HG02798 (cell line): ENCODE measurements at regions not wholly inside any gene's neighbourhood (a gene's known extent, or its start where the extent isn't known, plus 50 kb on each side); places are given as distances from the start of the nearest gene placed in this dataset.
"Not testable (repeated sequence)": the region's sequence is repeated elsewhere in the genome, so short reads cannot be mapped to it uniquely, and the experiment has no call there.

Experiments
- ATAC-seq: cut with Tn5 transposase; IDR thresholded peaks from one replicate; pipeline ENCODE4 v1.9.1; 2021; ENCODE audit warnings: mild to moderate bottlenecking; ENCODE audit not compliant: unreplicated experiment, poor library complexity

DNA sequence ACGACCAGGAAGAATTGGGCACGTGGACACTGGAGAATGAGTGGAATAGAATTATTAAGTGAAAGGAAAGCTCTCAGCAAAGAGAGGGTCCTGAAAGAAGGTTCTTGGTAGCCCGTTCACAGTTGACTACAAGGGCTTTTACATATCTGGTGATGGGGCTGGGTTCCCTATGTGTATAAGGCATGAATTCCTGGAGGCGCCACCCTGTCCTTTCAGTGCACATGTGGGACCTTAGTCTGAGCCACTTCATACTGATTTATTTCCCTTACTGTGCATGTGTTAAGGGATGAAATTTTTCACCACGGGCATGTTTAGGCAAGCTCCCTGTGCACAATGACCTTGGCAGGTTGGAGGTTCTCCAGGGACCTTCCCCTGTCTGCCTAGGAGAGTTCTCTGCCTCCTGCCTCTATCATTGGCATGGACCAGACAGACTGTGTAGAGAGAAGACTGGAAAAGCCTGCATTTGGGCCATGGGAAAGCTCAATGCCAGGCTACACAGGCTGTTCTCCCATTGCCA, 145.9 kb upstream of the ITGB1 start:
- ATAC-seq: no peak

DNA sequence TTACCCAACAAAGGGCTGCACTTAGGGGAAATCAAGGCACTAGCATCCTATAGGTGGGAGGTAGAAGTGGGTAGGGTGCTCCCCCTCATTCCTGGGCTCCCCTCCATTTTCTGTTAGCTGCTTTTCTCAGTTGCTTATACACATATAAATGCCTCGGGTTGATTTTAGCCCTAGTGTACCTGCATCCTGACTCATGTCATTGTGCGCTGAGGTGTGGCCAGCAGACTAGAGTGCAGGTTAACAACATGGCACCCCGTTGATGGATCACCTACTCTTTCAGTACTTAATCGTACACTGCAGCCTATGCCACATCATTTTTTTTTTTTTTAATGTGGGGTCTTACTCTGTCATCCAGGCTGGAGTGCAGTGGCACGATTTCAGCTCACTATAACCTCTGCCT, 144.0 kb upstream of the ITGB1 start:
- ATAC-seq: no peak

DNA sequence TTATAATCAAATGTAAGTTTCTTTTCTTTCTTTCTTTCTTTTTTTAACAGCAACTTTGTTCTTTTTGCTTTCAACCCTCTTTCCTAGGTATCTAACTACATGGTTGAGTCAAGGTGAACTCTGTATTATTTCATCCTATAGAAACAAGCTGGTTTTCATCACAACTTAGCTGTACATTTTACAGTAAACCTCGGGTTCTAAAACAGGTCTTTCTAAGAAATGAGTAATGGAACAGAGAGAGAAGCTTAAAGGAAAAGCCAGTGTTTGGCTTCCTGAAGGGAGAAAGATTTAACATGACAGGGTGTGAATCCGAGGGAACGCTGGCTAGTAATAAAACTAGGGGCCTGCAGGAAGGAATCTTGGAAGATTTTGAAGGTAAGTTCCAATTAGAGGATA, 143.4 kb upstream of the ITGB1 start:
- ATAC-seq: no peak

GRCh38 chr10:33100781-33101391, 142.9 kb upstream of the ITGB1 start:
- ATAC-seq: no peak

- ATAC-seq: no peak
Measured at GRCh38 chr10:33099748-33100147, 141.7 kb upstream of the ITGB1 start.

DNA sequence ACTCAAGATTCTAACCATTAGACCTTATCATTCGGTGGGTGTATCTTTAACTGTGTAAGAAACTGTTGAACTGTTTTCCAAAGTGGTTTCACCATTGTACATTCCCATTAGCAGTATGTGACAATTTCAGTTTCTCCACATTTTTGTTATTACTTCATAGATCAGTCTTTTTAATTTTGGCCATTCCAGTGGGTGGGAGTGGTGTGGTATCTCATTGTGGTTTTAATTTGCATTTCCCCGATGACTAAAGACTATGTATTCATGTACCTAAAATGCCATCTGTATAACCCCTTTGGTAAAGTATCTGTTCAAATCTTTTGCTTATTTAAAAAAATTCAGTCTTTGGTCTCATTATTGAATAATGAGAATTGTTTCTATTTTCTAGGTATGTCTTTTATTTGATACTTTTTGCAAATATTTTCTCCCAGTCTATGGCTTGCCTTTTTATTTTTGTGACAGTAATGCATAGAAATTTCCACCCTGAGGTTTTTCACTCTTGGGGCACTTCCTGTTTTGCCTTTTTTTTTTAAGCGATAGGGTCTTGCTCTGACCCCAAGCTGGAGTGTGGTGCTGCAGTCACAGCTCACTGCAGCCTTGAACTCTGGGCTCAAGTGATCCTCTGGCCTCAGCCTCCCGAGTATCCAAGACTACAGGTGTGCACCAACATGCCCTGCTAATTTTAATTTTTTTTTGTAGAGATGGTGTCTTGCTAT, 141.1 kb upstream of the ITGB1 start:
- ATAC-seq: peak; percentile 30

DNA sequence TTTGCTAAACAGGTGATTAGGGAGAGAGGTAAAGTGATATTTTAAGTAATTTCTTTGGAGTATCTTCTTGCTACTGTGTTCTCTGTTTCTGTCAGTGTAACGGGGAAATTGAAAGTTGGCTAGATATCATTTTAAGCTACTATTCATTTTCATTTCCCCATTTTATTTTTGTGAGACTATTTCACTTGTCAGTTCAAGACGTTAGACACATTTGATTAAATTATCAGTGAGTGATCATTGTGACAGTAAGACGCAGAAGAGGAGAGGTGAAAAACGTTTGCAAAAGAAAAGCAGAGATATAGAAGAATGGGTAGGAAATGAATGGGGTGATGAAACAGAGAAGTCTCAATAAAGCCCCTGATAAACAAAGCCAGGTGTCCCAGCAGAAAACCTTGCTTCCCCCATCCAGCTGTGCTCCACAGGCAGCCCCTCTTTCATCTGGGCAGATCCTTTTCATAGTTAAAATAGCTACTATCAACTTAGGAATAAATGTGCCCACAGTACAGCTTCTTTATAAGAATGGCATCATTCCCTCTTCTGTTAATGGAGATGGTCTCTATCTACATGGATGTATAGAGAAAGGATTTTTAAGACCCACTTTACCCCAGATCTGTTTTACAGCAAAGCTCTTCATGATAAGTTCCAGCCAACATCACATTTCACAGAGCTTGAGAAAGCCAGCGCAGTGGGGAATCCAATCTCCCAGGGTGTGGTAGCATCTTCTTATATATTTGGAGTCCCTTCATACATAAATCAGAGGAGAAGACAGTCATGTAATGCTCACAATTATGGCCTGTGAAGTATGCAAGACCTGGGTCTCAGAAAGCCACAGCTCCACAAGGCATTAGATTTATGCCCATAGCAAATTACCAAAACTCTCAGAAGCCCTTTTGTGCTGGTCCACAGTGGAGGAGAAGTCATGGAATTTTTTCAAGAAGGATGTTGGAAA, 138.1 kb upstream of the ITGB1 start:
- ATAC-seq: peak; percentile 85

DNA sequence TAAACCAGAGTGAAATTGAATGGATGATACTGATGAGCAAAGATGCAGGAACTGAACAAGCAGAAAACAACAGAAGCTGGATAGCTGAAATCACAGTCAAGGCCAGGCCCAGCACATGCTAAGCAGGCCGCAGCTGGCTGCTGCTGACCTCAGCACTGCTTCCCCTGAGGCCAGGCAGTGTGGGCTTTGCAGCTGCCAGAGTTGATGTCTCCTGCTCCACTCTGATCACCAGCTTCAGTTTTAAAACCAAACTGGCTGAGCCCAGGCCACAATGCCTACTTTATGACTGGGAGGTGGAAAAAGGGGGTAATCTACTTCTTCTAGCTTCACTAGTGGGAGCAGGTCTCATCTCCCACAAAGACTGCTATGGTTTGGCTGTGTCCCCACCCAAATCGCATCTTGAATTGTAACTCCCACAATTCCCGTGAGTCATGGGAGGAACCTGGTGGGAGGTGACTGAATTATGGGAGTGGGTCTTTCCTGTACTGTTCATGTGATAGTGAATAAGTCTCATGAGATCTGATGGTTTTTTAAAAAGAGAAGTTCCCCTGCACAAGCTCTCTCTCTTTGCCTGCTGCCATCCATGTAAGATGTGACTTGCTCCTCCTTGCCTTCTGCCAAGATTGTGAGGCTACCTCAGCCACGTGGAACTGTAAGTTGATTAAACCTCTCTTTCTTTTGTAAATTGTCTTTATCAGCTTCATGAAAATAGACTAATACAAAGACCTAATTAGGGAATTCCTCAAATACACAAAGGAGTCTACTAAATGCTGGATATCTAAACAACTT, 136.4 kb upstream of the ITGB1 start:
- no peak for ATAC-seq

DNA sequence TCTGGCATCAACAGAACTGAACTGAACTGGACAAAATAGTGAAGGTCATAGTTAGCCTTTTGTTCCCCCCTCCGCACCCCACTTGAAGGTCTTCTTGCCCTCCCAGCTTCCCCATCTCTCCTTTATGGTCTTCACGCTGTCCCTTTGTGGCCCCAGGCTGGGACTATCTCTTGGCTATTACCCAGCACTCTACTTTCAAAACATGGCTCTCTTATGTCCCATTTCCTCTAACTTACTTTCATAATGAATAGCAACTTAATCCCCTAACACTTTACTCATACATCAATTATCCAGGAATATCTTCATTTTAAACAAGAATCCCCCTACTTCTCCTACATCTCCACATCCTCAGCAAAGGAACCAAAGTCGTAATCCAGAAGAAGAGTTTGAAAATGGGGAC, 135.3 kb upstream of the ITGB1 start:
- ATAC-seq: no peak

DNA sequence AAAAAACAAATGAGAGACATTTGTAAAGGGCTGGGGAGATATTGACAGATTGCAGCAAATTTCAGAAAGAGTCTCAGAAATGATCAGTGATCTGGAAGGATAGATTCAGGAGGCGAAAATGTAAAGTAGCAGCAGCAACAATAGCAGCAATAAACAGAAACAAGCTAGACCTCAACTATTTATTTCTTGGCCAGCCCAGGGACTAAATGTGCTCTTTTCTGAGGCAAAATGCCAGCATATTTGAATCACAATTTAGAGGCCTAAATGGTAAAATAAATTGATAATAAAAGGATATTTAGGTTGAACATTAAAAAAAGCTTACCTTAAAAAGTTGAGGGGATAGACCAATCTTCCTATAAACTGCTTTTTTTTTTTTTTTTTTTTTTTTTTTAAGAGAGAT, 134.6 kb upstream of the ITGB1 start:
- ATAC-seq: no peak

- no peak for ATAC-seq
Measured at GRCh38 chr10:33091201-33091600, 133.2 kb upstream of the ITGB1 start.

- no peak for ATAC-seq
Measured at GRCh38 chr10:33088990-33089389, 131.0 kb upstream of the ITGB1 start.

DNA sequence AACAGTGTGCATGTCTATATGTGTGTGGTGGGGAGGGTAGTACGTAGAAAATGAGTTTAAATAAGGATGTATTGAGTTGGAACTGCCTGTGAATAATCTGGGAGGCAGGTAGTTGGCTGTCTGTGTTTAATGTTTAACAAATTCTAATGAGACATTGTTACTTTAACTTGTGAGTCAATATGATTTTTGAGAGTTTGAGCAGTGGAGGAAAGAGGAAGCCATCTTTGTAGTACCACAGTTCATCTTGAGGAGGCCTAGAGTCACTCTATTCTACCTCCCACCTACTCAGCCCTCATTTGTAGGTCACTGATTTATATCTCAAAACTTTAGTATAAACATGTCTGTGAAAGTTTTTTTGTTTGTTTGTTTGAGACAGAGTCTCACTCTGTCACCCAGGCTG, 129.9 kb upstream of the ITGB1 start:
- ATAC-seq: no peak

- no peak for ATAC-seq
Measured at GRCh38 chr10:33087152-33087551, 129.1 kb upstream of the ITGB1 start.

GRCh38 chr10:33086100-33086499, 128.1 kb upstream of the ITGB1 start:
- ATAC-seq: no peak

GRCh38 chr10:33085313-33085833, 127.3 kb upstream of the ITGB1 start:
- no peak for ATAC-seq

DNA sequence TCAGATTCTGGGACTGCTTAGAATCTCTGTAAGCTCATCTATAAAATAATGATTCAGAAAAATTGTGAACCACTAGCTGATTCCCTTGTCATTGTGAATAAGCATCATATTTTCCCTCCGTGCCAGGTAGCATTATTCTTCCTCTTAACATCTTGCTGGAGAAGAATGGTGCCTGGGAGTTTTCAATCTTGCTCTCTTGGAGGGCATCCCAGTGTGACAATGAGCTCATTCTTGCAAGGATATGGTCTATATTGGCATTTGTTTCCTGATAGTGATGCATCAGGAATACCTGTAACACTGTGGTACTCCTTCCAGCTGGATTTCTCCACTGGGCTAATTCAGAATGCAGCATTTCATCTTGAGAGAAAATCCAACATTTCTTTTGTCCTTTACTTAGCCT, 126.4 kb upstream of the ITGB1 start:
- ATAC-seq: no peak

- no peak for ATAC-seq
Measured at GRCh38 chr10:33082373-33082895, 124.4 kb upstream of the ITGB1 start.

- not testable (repeated sequence) for ATAC-seq
Measured at GRCh38 chr10:33080467-33080866, 122.4 kb upstream of the ITGB1 start.

DNA sequence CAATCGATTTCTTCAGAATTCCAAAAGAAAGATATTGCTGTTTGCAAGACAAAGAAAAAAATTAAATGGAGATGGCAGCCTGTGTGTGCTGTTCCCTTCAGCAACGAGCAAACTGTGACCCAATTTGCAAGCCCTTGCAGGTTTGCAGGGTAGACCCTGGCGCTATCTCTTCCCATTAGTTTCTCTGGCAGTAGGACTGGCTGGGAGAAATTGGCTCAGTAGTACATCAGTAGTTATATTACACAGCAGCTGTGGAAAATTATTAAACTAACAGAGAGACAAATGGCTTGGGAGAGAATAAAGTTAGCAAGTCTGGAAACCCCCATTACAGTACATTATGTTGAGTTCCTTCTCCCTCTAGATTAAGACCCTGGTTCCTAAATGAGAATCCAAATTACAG, 116.4 kb upstream of the ITGB1 start:
- ATAC-seq: no peak
